GM20000 (cell line): ENCODE measurements at regions not wholly inside any gene's neighbourhood (a gene's known extent, or its start where the extent isn't known, plus 50 kb on each side); places are given as distances from the start of the nearest gene placed in this dataset.

ENCODE experiments used
- DNase-seq: peaks from one replicate; pipeline ENCODE4 v3.0.0; 2012; ENCODE audit warnings: low spot score
- CTCF ChIP-seq: IDR thresholded peaks from 2 replicates; pipeline ENCODE4 v1.5.1; 2012; ENCODE audit warnings: mild to moderate bottlenecking, control low read depth; ENCODE audit errors: extremely low read depth, missing control alignments

- no peak for DNase-seq
- TF ChIP-seq CTCF: no peak
Observed at GRCh38 chr10:62666275-62666674, 138.2 kb upstream of the ADO start.

GRCh38 chr10:62669341-62669740 is 135.2 kb upstream of the ADO start:
- DNase-seq: no peak
- TF ChIP-seq CTCF: no peak

GRCh38 chr10:62671104-62671503 is 133.4 kb upstream of the ADO start:
- no peak for TF ChIP-seq CTCF
- DNase-seq: no peak

- TF ChIP-seq CTCF: peak; percentile 42
- peak; percentile 85 for DNase-seq
Observed at GRCh38 chr10:62681211-62681940, 123.1 kb upstream of the ADO start.

GRCh38 chr10:62684911-62685310 is 119.6 kb upstream of the ADO start:
- DNase-seq: no peak
- TF ChIP-seq CTCF: no peak

- no peak for TF ChIP-seq CTCF
Observed at GRCh38 chr10:62687230-62687748, 117.2 kb upstream of the ADO start.

GRCh38 chr10:62688971-62689700 is 115.4 kb upstream of the ADO start:
- no peak for TF ChIP-seq CTCF
- DNase-seq: no peak

More at GRCh38 chr10:62687230-62687748, 117.2 kb upstream of the ADO start:
- DNase-seq: no peak
